ENCODE measurements at regions not wholly inside any gene's neighbourhood (a gene's known extent, or its start where the extent isn't known, plus 50 kb on each side); places are given as distances from the start of the nearest gene placed in this dataset.

DNA sequence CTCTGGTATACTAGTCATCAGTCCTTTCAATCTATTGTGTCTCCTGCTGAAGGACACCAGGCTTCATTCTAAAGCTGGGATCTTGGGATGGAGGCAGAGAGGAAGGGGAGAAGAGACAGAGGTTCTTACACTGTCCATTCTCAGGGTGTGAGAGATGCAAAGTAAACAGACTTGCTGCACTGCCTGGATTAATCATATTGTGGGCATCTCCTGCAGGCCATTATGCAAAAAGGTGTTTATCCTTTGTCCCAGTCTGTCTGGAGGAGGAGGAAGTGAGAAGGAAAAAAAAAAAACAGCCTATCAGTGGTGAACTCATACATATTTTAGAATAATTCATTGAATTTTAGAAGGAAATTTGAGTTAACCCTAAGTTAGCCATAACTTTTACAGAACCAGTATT lies 92.9 kb upstream of the TNPO1 start:
- TF ChIP-seq, protein P1, sequence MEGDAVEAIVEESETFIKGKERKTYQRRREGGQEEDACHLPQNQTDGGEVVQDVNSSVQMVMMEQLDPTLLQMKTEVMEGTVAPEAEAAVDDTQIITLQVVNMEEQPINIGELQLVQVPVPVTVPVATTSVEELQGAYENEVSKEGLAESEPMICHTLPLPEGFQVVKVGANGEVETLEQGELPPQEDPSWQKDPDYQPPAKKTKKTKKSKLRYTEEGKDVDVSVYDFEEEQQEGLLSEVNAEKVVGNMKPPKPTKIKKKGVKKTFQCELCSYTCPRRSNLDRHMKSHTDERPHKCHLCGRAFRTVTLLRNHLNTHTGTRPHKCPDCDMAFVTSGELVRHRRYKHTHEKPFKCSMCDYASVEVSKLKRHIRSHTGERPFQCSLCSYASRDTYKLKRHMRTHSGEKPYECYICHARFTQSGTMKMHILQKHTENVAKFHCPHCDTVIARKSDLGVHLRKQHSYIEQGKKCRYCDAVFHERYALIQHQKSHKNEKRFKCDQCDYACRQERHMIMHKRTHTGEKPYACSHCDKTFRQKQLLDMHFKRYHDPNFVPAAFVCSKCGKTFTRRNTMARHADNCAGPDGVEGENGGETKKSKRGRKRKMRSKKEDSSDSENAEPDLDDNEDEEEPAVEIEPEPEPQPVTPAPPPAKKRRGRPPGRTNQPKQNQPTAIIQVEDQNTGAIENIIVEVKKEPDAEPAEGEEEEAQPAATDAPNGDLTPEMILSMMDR (conservative IDR thresholded peaks at IDR 0.05; ENCODE audit: low read depth, low read length), result no peak
- no peak for TF ChIP-seq EZH2phosphoT487 (IDR thresholded peaks at IDR 0.05; ENCODE audit: borderline replicate concordance, low read length)
- no peak for TF ChIP-seq EZH2 (IDR thresholded peaks at IDR 0.05; ENCODE audit: low read length, unreplicated experiment)

Measured in PC-3 (cell line).